Stimulated activated CD8-positive, alpha-beta memory T cell treated with anti-CD3 and anti-CD28 coated beads, Interleukin-4, amount 100 ng/mL, for 4 hours (primary cell): ENCODE measurements at regions not wholly inside any gene's neighbourhood (a gene's known extent, or its start where the extent isn't known, plus 50 kb on each side); places are given as distances from the start of the nearest gene placed in this dataset.
"Not testable (repeated sequence)": the region's sequence is repeated elsewhere in the genome, so short reads cannot be mapped to it uniquely, and the experiment has no call there.

Experiments
- DNase-seq, 2 donors: peaks; one replicate each; pipeline ENCODE4 v3.0.0-alpha.2; 2020; ENCODE audit warnings: low read depth in 2 of 2, low spot score in 1 of 2

GRCh38 chr14:106276326-106277267 lies 750.2 kb downstream of the TMEM121 start:
- DNase-seq: no peak

GRCh38 chr14:106277503-106277902 lies 751.1 kb downstream of the TMEM121 start:
- DNase-seq: no peak

- no peak for DNase-seq
Observed at GRCh38 chr14:106280876-106281275, 754.5 kb downstream of the TMEM121 start.

GRCh38 chr14:106286697-106287290 lies 760.4 kb downstream of the TMEM121 start:
- no peak for DNase-seq

GRCh38 chr14:106287506-106287905 lies 761.1 kb downstream of the TMEM121 start:
- no peak for DNase-seq

GRCh38 chr14:106291626-106292025 lies 765.2 kb downstream of the TMEM121 start:
- no peak for DNase-seq

GRCh38 chr14:106294324-106294723 lies 767.9 kb downstream of the TMEM121 start:
- no peak for DNase-seq

GRCh38 chr14:106300951-106301510 lies 774.6 kb downstream of the TMEM121 start:
- DNase-seq: not testable (repeated sequence)

GRCh38 chr14:106301609-106302008 lies 775.2 kb downstream of the TMEM121 start:
- DNase-seq: not testable (repeated sequence)

GRCh38 chr14:106302661-106303060 lies 776.3 kb downstream of the TMEM121 start:
- DNase-seq: no peak

GRCh38 chr14:106304271-106304670 lies 777.9 kb downstream of the TMEM121 start:
- DNase-seq: no peak

- peak; percentile 7 to 35 for DNase-seq
Observed at GRCh38 chr14:106308839-106309389, 782.5 kb downstream of the TMEM121 start.

GRCh38 chr14:106309423-106309822 lies 783.0 kb downstream of the TMEM121 start:
- no peak for DNase-seq

GRCh38 chr14:106315436-106315835 lies 789.1 kb downstream of the TMEM121 start:
- no peak for DNase-seq

- no peak for DNase-seq
Observed at GRCh38 chr14:106317593-106317992, 791.2 kb downstream of the TMEM121 start.

GRCh38 chr14:106318700-106319099 lies 792.3 kb downstream of the TMEM121 start:
- no peak for DNase-seq

GRCh38 chr14:106323970-106324369 lies 797.6 kb downstream of the TMEM121 start:
- DNase-seq: not testable (repeated sequence)

- DNase-seq: no peak
Observed at GRCh38 chr14:106327234-106327633, 800.9 kb downstream of the TMEM121 start.

- not testable (repeated sequence) for DNase-seq
Observed at GRCh38 chr14:106327702-106328353, 801.4 kb downstream of the TMEM121 start.

GRCh38 chr14:106329243-106329642 lies 802.9 kb downstream of the TMEM121 start:
- not testable (repeated sequence) for DNase-seq
